ENCODE measurements at regions not wholly inside any gene's neighbourhood (a gene's known extent, or its start where the extent isn't known, plus 50 kb on each side); places are given as distances from the start of the nearest gene placed in this dataset.

DNA sequence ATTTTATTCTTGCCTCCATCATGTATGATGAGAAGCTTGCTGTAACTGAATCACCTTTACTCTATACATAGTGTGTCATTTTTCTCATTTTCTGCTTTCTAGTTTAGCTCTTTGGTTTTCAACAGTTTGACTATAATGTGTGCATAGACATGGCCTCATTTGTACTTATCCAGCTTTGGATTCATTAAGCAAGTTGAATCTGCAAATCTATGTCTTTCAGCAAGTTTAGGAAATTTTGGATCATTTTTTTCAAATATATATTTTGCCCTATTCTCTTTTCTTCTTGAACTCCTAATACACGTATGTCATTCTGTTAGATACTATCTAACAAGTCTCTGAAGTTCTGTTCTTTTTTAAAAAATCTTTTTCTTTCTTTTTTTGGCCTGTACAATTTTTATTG lies 57.8 kb downstream of the PRLHR start:
- no peak for DNase-seq

DNA sequence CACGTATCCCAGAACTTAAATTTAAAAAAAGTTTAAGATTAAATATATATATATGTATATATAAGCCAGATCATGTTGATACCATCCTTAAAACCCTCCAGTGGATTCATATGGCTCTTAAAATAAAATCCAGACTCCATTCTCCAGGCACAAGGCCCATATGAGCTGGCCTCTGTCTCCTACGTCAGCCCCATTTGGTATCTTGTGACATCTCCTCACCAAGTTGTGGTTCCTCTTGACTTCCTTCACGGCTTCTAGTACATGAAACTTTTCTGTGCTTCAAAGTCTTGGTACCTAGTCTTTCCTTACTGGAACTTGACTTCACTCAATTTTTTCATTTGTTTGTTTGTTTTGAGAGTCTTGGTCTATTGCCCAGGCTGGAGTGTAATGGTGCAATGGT lies 61.3 kb downstream of the PRLHR start:
- DNase-seq: no peak

- no peak for DNase-seq
These were observed 64.2 kb downstream of the PRLHR start for GRCh38 chr10:118531105-118531852.

GRCh38 chr10:118528426-118528825 lies 67.0 kb downstream of the PRLHR start:
- no peak for DNase-seq

GRCh38 chr10:118523775-118524174 lies 71.7 kb downstream of the PRLHR start:
- DNase-seq: no peak

DNA sequence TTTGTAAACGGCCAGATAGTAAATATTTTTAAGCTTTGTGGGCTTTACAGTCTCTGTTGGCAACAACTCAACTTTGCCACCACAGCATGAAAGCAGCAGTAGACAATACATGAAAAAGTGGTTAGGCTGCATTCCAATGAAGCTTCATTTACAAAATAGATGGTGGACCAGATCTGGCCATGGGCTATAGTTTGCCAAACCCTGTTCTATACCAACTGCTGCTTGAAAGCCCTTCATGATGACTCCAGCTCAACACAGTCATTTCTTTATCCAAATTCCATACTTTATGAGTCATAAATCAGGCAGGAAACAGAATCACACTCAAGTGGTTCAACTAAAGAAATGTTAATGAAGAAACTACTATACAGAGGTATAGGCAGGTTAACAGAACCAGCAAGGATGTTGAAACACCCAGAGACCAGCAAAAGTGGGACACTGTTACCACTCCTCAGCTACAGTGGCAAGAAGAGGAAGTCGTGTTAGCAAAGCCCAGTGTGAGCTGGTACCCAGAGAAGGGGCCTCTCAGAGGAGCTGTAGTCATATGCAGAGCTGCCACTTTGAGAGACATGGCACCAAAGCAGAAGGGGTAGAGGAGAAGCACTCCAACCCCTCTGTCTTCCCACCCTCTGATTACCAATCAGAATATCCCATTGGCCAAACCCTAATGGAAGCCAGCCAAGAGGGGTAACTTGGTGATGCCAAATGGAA lies 72.5 kb downstream of the PRLHR start:
- no peak for DNase-seq

DNA sequence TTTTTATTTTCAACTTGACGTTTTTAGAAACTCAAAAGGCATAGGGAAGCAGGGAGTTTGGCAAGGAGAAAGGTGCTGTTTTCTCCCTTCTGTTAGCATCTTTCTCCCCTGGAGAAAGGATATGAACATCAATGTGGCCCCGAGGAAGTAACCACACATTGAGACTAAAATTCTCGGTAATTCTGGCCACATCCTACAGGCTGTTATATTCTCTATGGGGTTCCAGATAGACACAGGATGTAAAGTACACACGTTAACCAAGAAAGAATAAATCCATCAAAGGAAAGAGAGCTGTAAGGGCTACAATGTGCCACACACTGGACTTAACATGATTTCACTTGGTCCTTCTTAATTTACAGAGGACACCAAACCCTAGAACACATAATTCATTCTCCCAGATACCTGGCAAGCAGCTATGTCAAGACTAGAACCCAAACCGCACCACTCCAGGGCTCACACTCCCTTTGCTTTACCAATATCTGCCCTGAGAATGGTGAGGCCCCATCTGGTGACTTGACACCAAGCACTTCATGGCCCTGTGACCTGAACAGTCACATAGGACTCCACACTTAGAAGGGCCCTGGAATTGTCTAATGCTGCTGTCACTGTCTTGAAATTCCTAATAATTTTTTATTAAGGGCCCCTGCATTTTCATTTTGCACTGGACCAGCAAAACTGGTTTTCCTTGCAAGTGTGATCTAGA lies 73.9 kb downstream of the PRLHR start:
- no peak for DNase-seq

DNA sequence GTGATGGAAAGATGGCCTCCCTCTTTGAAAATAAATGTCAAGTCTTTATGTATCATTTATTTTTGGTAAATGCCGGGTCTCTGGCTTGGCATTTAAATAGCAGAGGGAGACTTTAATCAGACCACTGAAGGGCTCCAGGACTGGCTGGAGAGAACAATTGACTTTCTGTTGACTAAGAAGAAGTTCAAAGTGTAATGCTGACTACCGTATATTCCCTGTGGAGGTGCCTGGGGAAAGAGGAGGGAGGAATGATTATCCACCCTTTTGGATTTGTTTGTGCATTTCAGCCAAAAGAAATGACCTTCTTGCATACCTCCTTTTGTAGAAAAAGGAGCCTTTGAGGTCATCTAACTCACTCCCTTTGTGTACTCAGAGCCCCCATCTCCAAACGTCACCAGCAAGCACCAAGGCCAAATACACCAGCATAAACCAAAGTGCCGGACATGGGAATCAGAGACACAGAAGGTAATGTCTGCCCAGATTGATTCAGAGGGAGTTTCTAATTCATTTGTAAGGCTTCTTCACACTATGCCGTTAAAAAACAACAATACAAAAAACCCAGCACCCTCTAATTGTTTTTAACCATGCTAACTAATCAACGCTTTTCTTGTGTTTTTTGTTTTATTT lies 75.2 kb downstream of the PRLHR start:
- DNase-seq: no peak

GRCh38 chr10:118518095-118518494 lies 77.4 kb downstream of the PRLHR start:
- no peak for DNase-seq

GRCh38 chr10:118516716-118517115 lies 78.7 kb downstream of the PRLHR start:
- DNase-seq: no peak

- DNase-seq: no peak
These were observed 82.3 kb downstream of the PRLHR start for GRCh38 chr10:118513174-118513573.

DNA sequence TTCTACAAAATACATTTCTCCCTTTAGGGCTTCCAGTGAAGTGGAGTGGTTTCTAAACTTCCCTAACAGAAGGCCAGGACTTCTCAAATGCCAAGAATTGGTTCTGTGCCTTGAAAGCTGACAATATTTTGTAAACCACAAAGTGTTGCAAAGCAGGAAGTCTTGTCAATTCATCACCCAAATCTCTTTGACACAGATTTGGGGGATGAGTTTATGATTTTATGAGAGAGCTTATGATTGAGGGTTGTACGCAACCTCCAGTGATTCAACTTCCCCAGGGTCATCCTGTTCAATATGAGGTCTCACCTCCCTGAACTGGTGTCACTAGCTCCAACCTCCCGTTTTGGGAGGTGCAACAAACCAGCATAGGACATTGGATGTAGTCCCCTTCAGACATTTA lies 83.7 kb downstream of the PRLHR start:
- DNase-seq: no peak

DNA sequence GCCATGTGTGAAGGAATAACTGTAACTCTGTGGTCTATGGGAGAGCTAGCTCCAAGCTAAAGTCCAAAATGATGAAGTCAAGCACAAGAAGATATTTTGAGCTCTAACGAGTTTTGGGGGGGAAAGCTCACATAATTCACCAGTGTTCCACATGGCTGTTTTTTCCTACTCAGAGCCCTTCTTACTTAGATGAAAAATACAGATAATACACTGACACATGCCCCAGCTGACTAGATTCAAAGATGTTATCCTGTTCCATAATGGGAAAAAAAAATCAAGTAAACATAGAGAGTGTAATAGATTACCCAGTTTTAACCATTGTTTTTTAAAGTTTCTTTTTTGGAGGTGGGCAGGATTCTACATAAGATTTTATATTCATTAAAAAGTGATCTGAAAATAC lies 86.6 kb downstream of the PRLHR start:
- DNase-seq: no peak

GRCh38 chr10:118508355-118508754 lies 87.1 kb downstream of the PRLHR start:
- no peak for DNase-seq

GRCh38 chr10:118506671-118507590 lies 88.5 kb downstream of the PRLHR start:
- DNase-seq: no peak

- no peak for DNase-seq
These were observed 90.1 kb downstream of the PRLHR start for GRCh38 chr10:118505363-118505762.

- no peak for DNase-seq
These were observed 90.8 kb downstream of the PRLHR start for GRCh38 chr10:118504467-118505205.

DNA sequence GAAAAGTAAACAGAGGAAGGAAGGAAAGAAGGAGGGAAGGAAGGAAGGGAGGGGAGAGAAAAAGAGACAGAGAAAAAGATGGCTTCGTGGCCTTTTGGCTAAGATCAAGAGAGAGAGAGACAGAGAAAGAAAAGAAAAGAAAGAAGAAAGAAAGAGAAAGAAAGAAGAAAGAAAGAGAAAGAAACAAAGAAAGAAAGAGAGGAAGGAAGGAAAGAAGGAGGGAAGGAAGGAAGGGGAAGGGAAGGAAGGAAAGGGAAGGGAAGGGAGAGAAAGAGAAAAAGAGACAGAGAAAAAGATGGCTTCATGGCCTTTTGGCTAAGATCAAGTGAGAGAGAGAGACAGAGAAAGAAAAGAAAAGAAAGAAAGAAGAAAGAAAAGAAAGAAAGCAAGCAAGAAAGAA lies 91.4 kb downstream of the PRLHR start:
- DNase-seq: no peak

DNA sequence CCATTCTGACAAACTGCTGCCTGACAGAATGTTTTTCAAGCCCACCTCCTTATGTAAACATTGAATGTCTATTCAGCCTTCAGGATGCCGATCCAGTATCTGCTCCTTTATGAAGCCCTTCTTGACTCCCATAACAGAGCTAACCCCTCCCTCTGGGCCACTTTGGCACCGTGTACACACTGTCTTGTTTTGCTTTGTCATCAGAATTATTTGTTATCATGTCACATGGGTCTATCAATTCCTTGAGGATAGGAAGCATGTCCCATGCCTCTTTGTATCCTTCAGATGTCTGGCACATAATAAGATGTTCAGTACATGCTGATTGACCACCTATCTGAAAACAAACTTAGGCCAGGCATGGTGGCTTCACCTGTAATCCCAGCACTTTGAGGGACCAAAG lies 92.3 kb downstream of the PRLHR start:
- no peak for DNase-seq

GRCh38 chr10:118501637-118502440 lies 93.6 kb downstream of the PRLHR start:
- no peak for DNase-seq

DNA sequence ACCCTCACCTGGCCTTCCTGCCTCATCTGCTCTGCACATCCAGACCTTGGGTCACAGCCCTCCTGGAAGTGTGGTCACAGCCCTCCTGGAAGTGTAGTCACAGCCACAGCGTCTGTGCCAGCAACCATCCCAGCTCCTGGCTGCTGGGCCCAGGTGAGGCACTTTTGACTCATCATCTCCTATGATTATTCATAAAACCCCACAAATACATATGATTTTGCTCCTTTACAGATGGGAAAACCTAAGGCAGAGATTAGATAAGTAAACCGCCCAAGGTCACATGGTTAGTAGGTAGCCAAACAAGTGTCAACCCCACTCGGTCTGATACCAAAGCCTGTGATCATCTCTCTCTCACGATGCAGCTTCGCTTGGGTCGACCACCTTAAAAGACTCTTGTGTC lies 94.3 kb downstream of the PRLHR start:
- DNase-seq: no peak

Data from activated T-cell treated with anti-CD3 and anti-CD28 coated beads, Interleukin-2, amount 50 U/mL, for 1 hour (primary cell).